Choroid plexus epithelial cell (primary cell): ENCODE measurements at regions not wholly inside any gene's neighbourhood (a gene's known extent, or its start where the extent isn't known, plus 50 kb on each side); places are given as distances from the start of the nearest gene placed in this dataset.
A peak's percentile ranks its signal among the peaks of the same experiment; 100 is the strongest.

Experiments used
- DNase-seq: peaks from one replicate; pipeline ENCODE4 v3.0.0-alpha.2; 2010; ENCODE audit warnings: low read depth
- H3K4me3 ChIP-seq: 2 replicates; pipeline ENCODE4 v1.5.1; 2011; ENCODE audit warnings: low read depth, mild to moderate bottlenecking, control low read depth, low read length, moderate library complexity
- CTCF ChIP-seq: conservative IDR thresholded peaks from 2 replicates; pipeline ENCODE4 v1.5.1; 2011; ENCODE audit warnings: low read depth, mild to moderate bottlenecking, control low read depth, inconsistent platforms, low read length, moderate library complexity

DNA sequence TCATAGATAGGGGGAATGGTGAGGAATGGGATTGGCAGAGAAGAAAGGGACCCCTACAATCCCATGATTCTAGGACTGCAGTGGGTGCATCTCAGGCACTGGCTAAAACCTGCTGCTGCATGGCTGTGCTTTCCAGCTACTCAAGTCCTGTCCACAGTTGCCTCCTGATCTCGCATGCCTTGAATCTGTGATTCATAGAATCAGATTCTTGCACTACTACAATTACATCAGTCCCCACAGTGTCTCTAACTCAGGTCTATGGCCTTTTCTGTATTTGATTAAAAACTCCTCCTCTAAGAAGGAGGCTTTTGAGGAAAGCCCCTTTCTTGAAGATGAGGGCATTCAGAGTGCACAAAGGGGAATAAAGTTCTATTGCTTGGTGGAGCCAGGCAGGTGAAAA is 117.4 kb downstream of the LRATD1 start:
- H3K4me3 ChIP-seq, result no peak overlapping the region
- no peak for DNase-seq
- no peak for TF ChIP-seq CTCF

DNA sequence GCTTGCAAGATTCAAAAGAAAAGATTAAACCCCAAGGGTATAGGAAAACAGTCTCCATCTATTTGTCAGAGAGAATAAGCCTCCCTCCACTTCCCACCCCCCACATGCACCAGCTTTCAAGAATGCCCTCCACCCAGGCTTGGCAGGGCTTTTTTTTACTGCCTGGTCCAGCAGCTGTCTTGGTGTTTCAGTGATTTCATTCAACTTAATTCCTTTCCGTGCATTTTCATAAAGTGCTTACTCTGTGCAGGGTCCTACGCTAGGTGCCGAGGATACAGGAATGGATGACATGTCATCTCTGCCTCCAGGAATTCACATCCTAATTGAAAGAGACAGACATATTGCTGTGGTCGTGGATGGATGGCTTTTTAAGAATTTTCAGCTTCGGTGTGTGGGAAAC is 117.9 kb downstream of the LRATD1 start:
- no peak for DNase-seq
- TF ChIP-seq CTCF, result no peak
- H3K4me3 ChIP-seq, result no peak overlapping the region

- no peak overlapping the region for H3K4me3 ChIP-seq
- no peak for DNase-seq
- TF ChIP-seq CTCF, result no peak
Measured at GRCh38 chr2:14751581-14751980, 119.1 kb downstream of the LRATD1 start.

DNA sequence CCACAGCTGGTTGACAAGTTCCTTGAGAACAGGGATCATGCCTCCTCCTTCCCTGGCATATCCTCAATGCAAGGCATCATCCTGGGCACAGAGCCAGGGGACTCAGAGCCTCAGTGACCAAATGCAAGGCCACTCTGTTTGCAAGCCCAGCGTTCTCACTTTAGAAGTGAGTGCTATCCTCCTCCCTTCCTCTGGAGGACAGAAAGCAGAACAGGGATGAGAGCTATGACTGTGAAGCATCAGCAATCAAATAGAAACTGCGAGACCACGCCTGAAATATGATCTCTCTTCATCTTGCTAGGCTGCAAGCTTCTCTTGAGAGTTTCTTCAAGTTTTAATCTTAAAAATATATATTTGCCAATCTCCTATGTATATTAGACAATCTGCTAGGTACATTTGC is 119.8 kb downstream of the LRATD1 start:
- no peak for TF ChIP-seq CTCF
- no peak overlapping the region for H3K4me3 ChIP-seq
- DNase-seq, result no peak

DNA sequence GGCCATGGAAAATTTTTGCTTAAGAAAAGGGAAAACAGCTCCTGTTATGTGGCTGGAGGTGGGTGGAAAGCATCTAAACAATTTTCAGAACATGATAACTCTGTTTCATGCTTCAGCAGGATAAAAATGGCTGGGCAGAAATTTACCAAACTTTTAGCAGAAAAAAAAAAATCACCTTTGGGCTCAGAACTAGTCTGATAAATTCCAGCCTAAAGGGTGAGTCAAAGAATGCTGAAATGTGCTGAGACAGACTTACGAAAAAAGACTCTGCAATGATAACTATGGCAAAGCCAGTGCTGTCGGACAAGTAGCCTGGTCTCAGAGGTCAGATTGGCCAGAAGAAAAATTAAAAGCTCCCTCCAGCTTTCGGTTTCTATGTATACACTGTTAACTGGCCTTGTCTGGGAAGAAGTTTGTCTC is 123.6 kb downstream of the LRATD1 start:
- no peak overlapping the region for H3K4me3 ChIP-seq
- no peak for TF ChIP-seq CTCF
- DNase-seq, result peak; percentile 3

DNA sequence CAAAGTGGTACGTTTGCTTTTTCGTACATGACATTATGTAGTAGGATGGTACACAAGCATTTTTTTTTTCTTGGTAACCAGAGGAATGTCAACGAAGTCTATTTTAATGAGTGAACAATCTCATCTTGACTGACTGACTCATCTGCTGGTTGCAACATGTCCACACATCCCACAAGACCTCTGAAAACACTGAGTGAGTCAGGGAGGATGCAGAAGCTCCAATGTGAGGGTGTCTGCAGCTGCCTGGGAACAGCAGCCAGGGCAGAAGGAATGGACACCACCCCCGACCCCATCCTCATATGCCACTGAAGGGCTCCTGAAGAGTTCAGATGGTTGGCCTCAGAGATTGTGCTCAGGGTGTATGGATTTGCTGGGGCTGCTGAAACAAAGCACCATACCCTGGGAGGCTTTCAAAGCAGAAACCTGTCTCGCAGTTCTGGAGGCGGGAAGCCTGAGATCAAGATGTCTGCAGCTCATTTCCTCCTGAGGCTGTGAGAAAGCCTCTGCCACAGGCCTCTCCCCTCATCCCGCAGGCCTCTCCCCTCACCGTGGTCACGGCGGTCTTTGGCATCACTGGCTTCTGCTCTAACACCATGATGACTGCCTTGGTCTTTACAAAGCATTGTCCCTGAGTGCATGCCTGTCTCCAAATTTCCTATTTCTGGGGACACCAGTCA is 124.6 kb downstream of the LRATD1 start:
- H3K4me3 ChIP-seq, result no peak overlapping the region
- peak; percentile 38 for DNase-seq
- no peak for TF ChIP-seq CTCF

- H3K4me3 ChIP-seq, result no peak overlapping the region
- no peak for TF ChIP-seq CTCF
- DNase-seq, result no peak
Measured at GRCh38 chr2:14759082-14759481, 126.6 kb downstream of the LRATD1 start.
